Lower leg skin (tissue), 3 donors: ENCODE measurements at regions not wholly inside any gene's neighbourhood (a gene's known extent, or its start where the extent isn't known, plus 50 kb on each side); places are given as distances from the start of the nearest gene placed in this dataset.

ENCODE experiments used
- CTCF ChIP-seq, 3 donors: fragments of 450-650 bp; IDR thresholded peaks; one replicate each; pipeline ENCODE4 v1.5.1; 2016; ENCODE audit warnings: antibody characterized with exemption in 3 of 3, mild to moderate bottlenecking in 3 of 3, moderate library complexity in 2 of 3
- POLR2A ChIP-seq, 2 donors: fragments of 450-650 bp; IDR thresholded peaks; one replicate each; pipeline ENCODE4 v1.6.1; 2016 to 2017; ENCODE audit warnings: antibody characterized with exemption in 2 of 2, mild to moderate bottlenecking in 1 of 2, moderate library complexity in 1 of 2

GRCh38 chr4:111400741-111401140 lies 744.5 kb upstream of the FAM241A start:
- no peak for TF ChIP-seq CTCF (IDR thresholded peaks at IDR 0.05)
- TF ChIP-seq POLR2A (IDR thresholded peaks at IDR 0.05) = no peak
